Osteocyte (in vitro differentiated cells): ENCODE measurements at regions not wholly inside any gene's neighbourhood (a gene's known extent, or its start where the extent isn't known, plus 50 kb on each side); places are given as distances from the start of the nearest gene placed in this dataset.
"Not testable (repeated sequence)": the region's sequence is repeated elsewhere in the genome, so short reads cannot be mapped to it uniquely, and the experiment has no call there.

ENCODE experiments used
- DNase-seq: peaks from one replicate; pipeline ENCODE4 v3.0.0; 2021; ENCODE audit warnings: mixed read lengths; ENCODE audit not compliant: unreplicated experiment; ENCODE audit errors: extremely low spot score
- H3K27ac Mint-ChIP-seq: one replicate; pipeline ENCODE4 v1.8.0; 2021; ENCODE audit warnings: mild to moderate bottlenecking, mixed read lengths; ENCODE audit not compliant: unreplicated experiment
- H3K27me3 Mint-ChIP-seq: one replicate; pipeline ENCODE4 v1.8.0; 2021; ENCODE audit warnings: mixed read lengths; ENCODE audit not compliant: unreplicated experiment
- H3K36me3 Mint-ChIP-seq: one replicate; pipeline ENCODE4 v1.8.0; 2021; ENCODE audit warnings: mixed read lengths; ENCODE audit not compliant: unreplicated experiment
- H3K4me1 Mint-ChIP-seq: one replicate; pipeline ENCODE4 v1.8.0; 2021; ENCODE audit warnings: mixed read lengths; ENCODE audit not compliant: unreplicated experiment
- H3K4me3 Mint-ChIP-seq: one replicate; pipeline ENCODE4 v1.8.0; 2021; ENCODE audit warnings: mild to moderate bottlenecking, moderate library complexity, mixed read lengths; ENCODE audit not compliant: unreplicated experiment
- H3K9me3 Mint-ChIP-seq: one replicate; pipeline ENCODE4 v1.8.0; 2021; ENCODE audit warnings: mixed read lengths; ENCODE audit not compliant: unreplicated experiment
- CTCF ChIP-seq: fragments of 200-600 bp; sonication (generic); IDR thresholded peaks from 2 replicates; pipeline ENCODE4 v1.5.0; 2021; ENCODE audit warnings: antibody characterized with exemption, mild to moderate bottlenecking, moderate library complexity

DNA sequence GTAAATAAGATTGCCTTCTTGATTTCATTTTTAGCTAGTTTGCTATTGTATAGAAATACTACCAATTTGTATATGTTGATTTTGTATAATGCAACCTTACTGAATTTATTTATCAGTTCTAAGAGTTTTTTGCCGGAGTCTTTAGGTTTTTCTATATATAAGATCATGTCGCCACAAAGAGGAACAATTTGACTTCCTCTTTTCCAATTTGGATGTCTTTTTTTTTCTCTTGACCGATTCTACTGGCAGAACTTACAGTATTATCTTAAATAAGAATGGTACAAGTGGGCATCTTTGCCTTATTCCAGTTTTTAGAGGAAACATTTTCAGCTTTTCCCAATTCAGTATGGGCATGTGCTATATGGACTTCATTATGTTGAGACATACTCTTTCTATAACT is 624.7 kb upstream of the ACO1 start:
- H3K27ac Mint-ChIP-seq: no peak overlapping the region

DNA sequence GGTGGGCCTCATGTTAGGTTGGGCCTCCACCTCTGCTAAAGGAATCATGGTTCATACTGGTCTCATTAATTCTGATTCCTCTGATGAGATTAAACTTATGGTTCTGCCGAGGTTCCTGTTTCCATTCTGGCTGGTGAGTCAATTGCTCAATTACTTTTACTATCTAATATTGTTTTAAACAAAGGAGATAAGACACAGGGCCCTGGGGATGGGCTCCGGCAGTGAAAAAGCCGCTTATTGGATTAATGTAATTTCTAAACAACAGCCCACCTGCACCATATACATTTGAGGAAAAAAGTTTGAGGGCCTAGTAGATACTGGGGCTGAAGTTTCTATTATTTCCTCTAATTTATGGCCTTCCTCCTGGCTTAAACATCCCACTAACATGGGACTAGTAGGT is 610.4 kb upstream of the ACO1 start:
- H3K4me3 Mint-ChIP-seq, DNase-seq, H3K4me1 Mint-ChIP-seq, H3K27ac Mint-ChIP-seq, H3K36me3 Mint-ChIP-seq, H3K27me3 Mint-ChIP-seq: not testable (repeated sequence)
- peaks cover 39% of the 10 kb centered on the region for H3K9me3 Mint-ChIP-seq

More for the DNA sequence above, 624.7 kb upstream of the ACO1 start:
- no peaks in the 10 kb centered on the region for H3K4me1 Mint-ChIP-seq
- peaks cover 8% of the 10 kb centered on the region for H3K27me3 Mint-ChIP-seq
- no peak overlapping the region for H3K4me3 Mint-ChIP-seq
- H3K36me3 Mint-ChIP-seq: no peaks in the 10 kb centered on the region
- H3K9me3 Mint-ChIP-seq: no peaks in the 10 kb centered on the region
- no peak for DNase-seq
- TF ChIP-seq CTCF: no peak

- Mint-ChIP-seq H3K9me3 (peaks cover 45% of the 10 kb centered on the region), H3K4me3 (no peak overlapping the region), H3K27ac (no peak overlapping the region), H3K27me3 (no peaks in the 10 kb centered on the region), H3K36me3 (no peaks in the 10 kb centered on the region), H3K4me1 (no peaks in the 10 kb centered on the region)
- TF ChIP-seq CTCF: no peak
- no peak for DNase-seq
Measured at GRCh38 chr9:31774571-31774970, 609.9 kb upstream of the ACO1 start.

DNA sequence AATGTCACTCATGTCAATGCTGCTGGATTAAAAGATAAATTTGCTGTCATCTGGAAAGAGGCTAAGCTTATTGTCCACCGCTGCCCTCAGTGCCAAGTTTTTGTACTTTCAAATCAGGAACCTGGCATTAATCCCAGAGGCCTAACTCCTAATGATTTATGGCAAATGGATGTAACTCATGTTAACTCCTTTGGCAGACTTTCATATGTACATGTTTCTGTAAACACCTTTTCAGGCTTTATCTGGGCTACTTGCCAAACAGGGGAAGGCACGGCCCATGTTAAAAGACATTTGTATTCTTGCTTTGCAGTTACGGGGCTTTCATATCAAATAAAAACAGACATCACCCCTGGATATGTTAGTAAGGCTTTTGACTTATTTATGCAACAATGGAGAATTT is 608.0 kb upstream of the ACO1 start:
- Mint-ChIP-seq H3K36me3 (no peaks in the 10 kb centered on the region), H3K27me3 (no peaks in the 10 kb centered on the region), H3K27ac (no peak overlapping the region), H3K9me3 (peaks cover 50% of the 10 kb centered on the region), H3K4me1 (no peaks in the 10 kb centered on the region), H3K4me3 (no peak overlapping the region)
- TF ChIP-seq CTCF: no peak
- no peak for DNase-seq

GRCh38 chr9:31783491-31783890 is 601.0 kb upstream of the ACO1 start:
- no peak overlapping the region for H3K4me3 Mint-ChIP-seq
- no peaks in the 10 kb centered on the region for H3K27me3 Mint-ChIP-seq
- H3K36me3 Mint-ChIP-seq: no peaks in the 10 kb centered on the region
- no peaks in the 10 kb centered on the region for H3K4me1 Mint-ChIP-seq
- DNase-seq: no peak
- peaks cover 29% of the 10 kb centered on the region for H3K9me3 Mint-ChIP-seq
- H3K27ac Mint-ChIP-seq: no peak overlapping the region
- no peak for TF ChIP-seq CTCF

DNA sequence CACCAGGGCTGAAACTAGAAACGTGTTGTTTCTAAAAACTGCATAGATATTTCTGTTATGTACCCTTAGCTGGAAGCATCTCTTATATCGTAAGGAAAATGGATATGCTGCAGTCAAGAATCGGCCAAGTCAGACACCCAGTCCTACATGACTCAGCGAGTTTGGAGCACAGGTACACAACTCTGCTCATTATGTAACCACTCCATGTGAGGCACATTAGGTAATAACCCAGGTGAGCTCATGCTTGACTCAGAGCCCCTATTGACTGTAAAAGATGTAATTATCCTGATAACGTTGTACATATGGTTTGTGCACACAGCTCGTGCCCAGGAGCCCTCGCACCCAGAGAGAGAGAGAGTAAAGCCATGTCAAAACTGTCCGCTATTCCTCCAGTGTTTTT is 593.7 kb upstream of the ACO1 start:
- no peak for TF ChIP-seq CTCF
- DNase-seq: no peak
- peaks cover 6% of the 10 kb centered on the region for H3K27me3 Mint-ChIP-seq
- H3K4me1 Mint-ChIP-seq: no peaks in the 10 kb centered on the region
- no peak overlapping the region for H3K27ac Mint-ChIP-seq
- no peak overlapping the region for H3K4me3 Mint-ChIP-seq
- no peaks in the 10 kb centered on the region for H3K9me3 Mint-ChIP-seq
- H3K36me3 Mint-ChIP-seq: no peaks in the 10 kb centered on the region
